Posterior cingulate gyrus (tissue), 11 donors: ENCODE measurements at regions not wholly inside any gene's neighbourhood (a gene's known extent, or its start where the extent isn't known, plus 50 kb on each side); places are given as distances from the start of the nearest gene placed in this dataset.

Experiments used
- DNase-seq, 10 donors: peaks; one replicate each; pipeline versions ENCODE4 v3.0.0 to v3.0.0-alpha.2; 2020 to 2021; ENCODE audit warnings: mixed read lengths in 3 of 10
- intact Hi-C: fragments of 100-400 bp; cut with DNase I; formaldehyde crosslinking; loops from one replicate; pipeline ENCODE4 v1.15.1; 2023

- intact Hi-C loops, result no loop called here
- DNase-seq, result no peak
These were observed 272.7 kb downstream of the SS18 start for GRCh38 chr18:25817546-25818237.

DNA sequence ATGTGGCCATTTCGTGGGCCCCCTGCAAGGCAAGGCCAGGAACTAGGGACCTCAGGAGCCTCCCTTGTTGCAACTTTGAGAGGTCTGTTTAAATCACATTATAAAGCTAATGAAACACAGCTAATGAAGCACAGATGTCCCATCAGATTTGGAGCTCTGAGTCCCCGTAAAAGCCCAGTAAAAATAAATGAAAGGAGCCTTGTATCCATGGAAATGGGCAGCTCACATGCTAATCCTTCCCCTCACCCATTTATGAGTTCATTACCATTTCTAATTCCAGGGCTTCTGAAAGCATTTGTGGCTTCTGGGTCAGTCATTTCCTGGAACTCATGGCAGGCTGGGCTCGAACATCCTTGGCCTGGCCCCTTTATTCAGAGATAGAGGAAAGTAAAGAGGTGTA, 274.8 kb downstream of the SS18 start:
- intact Hi-C loops, result no loop called here

DNA sequence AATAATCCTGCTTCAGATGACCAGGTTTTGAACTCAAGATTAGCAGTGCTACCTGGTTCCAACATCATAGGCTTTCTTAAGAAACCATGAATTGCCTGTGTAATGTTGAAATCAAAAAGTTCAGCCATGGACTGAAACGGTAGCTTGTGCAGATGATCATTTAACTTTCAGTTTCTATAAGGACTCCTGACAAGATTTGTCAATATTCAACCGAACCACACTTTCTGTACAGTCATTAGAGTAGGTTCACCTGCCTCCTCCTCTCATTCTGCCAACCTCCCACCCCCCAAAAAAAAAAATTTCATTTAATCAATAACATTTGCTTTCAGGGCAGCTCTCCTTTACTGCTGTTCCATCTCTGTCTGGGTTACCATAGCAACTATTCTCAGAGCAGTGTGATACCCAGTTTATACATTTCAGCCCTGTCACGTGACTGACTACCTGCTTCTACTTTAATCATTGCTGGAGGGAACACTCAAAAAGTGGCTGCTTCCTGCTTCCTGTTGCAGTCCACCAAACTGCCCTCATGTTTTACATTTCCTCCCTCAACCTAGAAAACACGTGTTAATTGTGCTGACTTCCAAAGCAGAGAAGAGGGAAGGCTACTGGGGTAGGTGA, 275.5 kb downstream of the SS18 start:
- no peak for DNase-seq
- intact Hi-C loops, result no loop called here

More for the DNA sequence above, 274.8 kb downstream of the SS18 start:
- DNase-seq, result no peak

GRCh38 chr18:25813110-25813509, 277.3 kb downstream of the SS18 start:
- no peak for DNase-seq
- intact Hi-C loops, result no loop called here

DNA sequence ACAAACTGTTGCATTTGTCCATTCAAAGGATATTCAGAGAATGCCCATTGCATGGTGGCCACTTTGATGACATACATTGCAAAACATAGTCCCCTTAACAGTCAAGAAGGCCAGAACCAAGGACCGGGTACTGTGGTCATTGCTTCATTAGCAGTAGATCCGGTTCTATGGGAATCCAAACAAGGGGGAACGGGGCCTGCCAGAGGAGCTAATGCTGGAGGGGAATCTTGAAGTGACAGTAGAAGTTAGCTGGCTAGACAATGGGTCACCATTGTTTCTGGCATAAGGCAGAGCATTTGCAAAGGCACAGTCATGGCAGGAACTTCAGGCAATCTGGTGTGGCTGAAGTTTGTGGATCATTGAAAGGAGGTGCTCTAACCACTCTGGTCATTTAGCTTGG, 279.7 kb downstream of the SS18 start:
- intact Hi-C loops, result no loop called here
- no peak for DNase-seq

DNA sequence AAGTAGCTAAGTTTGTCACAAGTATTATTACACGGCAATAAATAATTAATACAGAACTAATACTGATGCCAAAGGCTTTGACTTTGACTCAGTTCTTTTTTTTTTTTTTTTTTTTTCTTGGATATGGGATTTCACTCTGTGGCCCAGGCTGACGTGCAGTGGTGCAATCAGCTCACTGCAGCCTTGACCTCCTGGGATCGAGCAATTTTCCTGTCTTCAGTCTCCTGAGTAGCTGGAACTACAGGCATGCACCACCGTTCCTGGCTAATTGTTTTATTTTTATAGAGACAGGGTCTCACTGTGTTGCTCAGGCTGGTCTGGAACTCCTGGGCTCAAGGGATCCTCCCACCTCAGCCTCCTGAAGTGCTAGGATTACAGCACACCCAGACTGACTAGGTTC, 284.5 kb downstream of the SS18 start:
- intact Hi-C loops, result loop anchor here (10.0 kb wide), 1 partner anchor 59 kb away; no protein-coding TSS in a partner anchor
- no peak for DNase-seq

- DNase-seq, result no peak
- intact Hi-C loops, result loop anchor here (10.0 kb wide), 1 partner anchor 59 kb away; no protein-coding TSS in a partner anchor
These were observed 285.1 kb downstream of the SS18 start for GRCh38 chr18:25805323-25805722.

DNA sequence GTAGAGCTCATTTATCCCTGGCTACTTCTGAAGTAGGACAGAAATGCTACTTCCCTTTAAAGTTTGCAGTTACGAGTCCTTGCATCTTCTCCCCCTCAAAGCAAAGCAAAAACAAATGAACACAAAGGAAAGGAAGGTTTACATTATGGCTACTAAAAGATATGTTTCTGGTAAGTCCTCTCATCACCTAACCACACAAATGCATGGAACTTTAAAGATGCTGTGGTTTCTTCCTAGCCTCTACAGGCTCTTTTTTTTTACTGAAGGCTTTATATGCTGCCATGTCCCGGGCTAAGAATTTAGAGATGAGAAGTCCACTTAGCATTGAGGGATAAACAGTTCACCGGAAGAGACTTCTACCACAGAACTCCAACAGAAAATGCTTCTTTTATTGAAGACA, 291.2 kb downstream of the SS18 start:
- DNase-seq, result no peak
- intact Hi-C loops, result no loop called here

DNA sequence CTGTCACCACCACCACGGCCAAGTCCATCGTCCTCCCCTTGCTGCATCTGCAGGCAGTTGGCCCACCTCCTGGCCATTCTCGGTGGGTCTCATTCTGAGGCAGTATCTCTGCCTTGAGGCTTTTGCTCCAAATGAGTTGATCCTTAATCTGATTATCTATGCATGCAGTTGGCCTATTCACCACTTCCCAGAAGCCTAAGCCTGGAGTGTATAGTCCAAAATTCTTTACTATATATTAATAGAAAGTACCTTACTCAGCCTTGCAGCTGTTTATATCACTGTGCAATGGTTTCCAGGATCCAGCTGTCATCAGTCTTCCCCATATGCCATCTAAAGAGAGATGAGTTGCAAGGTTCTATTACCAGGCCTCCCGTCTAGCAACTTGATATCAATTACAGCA, 292.4 kb downstream of the SS18 start:
- no peak for DNase-seq
- intact Hi-C loops, result no loop called here

DNA sequence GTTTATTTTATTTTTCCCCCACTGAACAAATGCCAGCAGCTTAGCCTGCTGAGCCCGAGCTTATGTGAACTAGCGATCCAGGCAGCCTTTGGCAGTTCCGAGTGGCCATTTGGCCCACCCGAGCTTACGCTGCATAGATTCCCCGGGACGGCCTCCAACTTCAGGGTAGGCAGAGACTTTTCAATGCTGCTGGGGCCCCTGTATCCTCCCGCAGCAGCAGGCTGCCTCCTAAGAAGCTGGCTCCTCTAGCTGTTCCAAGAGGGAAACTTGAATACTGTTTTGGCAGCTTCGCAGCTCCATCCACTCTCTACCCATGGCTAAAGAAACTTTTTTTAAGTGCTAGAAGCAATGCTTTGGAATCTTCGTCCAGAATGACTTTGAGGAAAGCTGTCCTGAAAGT, 295.2 kb downstream of the SS18 start:
- intact Hi-C loops, result no loop called here
- peak in 4 of 10 donors; percentile 12 to 87 (median 44) for DNase-seq

DNA sequence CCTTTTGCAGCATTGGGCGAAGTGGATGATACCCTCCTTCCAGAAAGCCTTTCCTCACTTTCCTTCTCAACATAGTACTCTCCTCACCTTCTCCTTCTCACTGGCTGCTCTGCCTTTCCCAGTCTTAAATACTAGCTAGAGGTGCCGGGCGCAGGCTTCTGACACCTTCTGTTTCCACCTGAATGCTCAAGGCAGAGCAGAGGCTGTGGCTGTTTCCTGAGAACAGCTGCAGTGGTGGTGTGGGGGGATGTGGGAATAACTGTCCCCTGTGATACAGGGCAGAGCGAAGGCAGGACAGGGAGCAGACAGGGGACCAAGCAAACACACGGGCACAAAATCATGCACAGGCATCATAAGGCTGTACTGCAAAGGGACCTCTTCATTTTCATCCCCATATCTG, 303.1 kb downstream of the SS18 start:
- intact Hi-C loops, result no loop called here
- DNase-seq, result no peak

DNA sequence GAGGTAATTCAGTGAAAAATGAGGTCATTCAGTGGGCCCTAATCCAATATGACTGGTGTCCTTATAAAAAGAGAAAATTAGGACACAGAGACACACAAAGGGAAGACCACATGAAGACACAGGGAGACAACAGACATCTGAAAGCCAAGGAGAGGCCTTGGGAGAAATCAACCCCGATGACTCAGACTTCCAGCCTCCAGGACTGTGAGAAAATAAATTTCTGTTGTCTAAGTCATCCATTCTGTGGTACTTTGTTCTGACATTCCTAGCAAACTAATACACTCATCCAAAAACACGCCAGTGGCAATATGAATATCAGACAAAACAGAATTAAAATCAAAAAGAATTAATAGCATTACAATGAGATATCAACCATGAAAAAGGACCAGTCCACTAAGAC, 303.7 kb downstream of the SS18 start:
- intact Hi-C loops, result no loop called here
- no peak for DNase-seq

- no peak for DNase-seq
- intact Hi-C loops, result no loop called here
These were observed 310.3 kb downstream of the SS18 start for GRCh38 chr18:25780105-25780504.

DNA sequence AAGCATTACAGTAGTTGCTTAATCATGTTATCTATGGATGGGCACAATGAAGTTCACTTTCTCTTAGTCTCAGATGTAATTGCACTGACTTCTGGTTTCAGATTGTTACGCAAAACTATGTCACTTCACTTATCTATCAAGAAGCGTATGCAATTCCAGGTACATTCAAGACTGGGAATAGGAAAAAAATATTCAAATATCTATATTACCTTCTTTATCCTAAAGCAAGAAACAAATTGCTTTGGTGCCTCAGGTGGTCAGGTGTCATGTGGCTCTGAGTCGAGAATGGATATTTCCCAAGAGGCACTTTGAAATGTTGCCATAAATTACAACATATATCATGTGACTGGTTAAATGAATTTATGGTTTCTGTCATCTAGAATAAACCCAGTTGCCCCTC, 318.6 kb downstream of the SS18 start:
- no peak for DNase-seq
- intact Hi-C loops, result no loop called here

- intact Hi-C loops, result no loop called here
- no peak for DNase-seq
These were observed 325.6 kb downstream of the SS18 start for GRCh38 chr18:25764777-25765176.

DNA sequence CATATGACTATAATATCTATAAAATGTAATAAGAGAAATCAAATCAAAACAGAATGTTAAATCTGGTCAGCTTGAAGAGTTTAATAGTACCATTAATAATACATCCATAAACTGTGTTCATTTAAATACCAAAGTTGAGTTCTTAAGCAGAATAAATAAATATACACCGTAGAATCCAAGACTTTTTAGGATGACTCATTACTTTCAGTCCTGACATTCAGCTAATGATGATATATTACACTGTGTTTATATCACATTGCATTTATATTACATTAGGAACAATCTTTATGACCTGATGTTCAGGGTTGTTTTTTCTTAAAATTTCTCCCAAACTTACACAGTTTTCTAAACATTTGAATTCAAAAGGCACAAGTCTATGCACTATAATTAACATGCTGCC, 331.3 kb downstream of the SS18 start:
- DNase-seq, result no peak
- intact Hi-C loops, result no loop called here

GRCh38 chr18:25743646-25744151, 346.7 kb downstream of the SS18 start:
- no peak for DNase-seq
- intact Hi-C loops, result no loop called here

GRCh38 chr18:25739376-25739775, 351.0 kb downstream of the SS18 start:
- intact Hi-C loops, result no loop called here
- DNase-seq, result no peak

- DNase-seq, result peak in 1 of 10 donors; percentile 21
- intact Hi-C loops, result no loop called here
These were observed 352.6 kb downstream of the SS18 start for GRCh38 chr18:25737710-25738311.

GRCh38 chr18:25736516-25736915, 353.9 kb downstream of the SS18 start:
- DNase-seq, result no peak
- intact Hi-C loops, result no loop called here

DNA sequence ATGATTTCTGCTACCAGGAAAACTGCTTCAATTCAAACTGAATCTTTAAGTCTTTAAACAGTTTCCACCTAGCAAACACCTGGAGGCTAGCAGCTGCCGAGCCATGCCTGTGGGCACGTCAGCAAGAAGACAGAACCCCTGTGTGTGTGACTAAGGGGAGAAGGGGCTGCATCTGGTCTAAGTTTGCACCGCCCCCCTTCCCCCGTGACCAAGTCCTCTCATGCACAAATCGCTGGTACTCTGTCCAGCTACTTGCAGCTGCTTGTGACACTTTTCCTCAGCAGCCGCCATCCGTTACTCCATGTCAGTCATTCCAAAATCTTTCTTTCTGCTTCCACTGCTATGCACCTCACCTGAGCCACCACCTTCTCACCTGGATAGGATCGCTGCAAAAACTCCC, 355.0 kb downstream of the SS18 start:
- DNase-seq, result no peak
- intact Hi-C loops, result no loop called here

DNA sequence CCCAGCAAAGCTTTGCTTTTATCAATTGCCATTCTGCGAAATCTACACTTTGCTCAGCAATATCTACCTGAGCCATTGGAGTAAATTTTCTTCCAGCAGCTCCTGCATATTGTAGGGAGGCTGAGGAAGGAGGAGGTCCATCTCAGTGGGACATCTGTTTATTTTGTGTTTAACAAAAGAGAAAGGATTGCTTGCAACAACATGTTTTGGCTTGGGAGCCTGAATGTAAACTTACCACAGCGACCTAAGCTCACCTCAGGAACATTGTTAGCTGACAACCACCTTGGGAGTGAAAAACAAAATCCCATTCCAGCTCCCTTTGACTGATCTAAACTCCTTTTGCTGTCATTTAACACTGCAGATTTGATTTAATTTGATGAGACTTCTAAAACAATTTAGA, 356.1 kb downstream of the SS18 start:
- intact Hi-C loops, result no loop called here
- no peak for DNase-seq
